ENCODE measurements at regions not wholly inside any gene's neighbourhood (a gene's known extent, or its start where the extent isn't known, plus 50 kb on each side); places are given as distances from the start of the nearest gene placed in this dataset.

DNA sequence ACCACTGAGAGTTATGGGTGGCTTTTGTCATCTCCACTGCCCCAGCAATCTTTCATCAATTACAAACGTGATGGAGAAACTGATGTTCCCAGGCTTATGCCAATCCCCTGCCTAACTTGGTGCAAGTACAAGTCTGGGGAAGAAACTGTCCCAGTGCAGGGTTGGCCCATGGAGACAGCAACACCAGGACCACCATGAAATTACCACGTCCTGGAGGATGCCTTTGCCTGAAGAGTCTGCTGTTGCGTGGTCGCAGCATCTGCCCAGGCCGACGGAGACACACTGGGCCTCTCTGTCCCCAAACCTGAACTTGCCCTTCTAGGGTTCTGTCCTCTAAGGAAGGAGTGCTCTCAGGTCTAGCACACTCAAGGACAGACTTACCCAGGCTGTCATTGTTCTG, 496.8 kb upstream of the RAB6C start:
- Mint-ChIP-seq H3K9me3 (no peaks in the 10 kb centered on the region), H3K36me3 (ENCODE audit: low read depth) (no peaks in the 10 kb centered on the region), H3K27ac (no peak overlapping the region), H3K27me3 (ENCODE audit: low read depth) (no peaks in the 10 kb centered on the region), H3K4me1 (no peaks in the 10 kb centered on the region), H3K4me3 (no peak overlapping the region)
- TF ChIP-seq CTCF (IDR thresholded peaks at IDR 0.05; ENCODE audit: unreplicated experiment in 3 of 3), result no peak

GRCh38 chr2:129483366-129483765, 496.1 kb upstream of the RAB6C start:
- H3K36me3 Mint-ChIP-seq (ENCODE audit: low read depth), result no peaks in the 10 kb centered on the region
- no peak overlapping the region for H3K4me3 Mint-ChIP-seq
- H3K9me3 Mint-ChIP-seq, result no peaks in the 10 kb centered on the region
- TF ChIP-seq CTCF (IDR thresholded peaks at IDR 0.05; ENCODE audit: unreplicated experiment in 3 of 3), result no peak
- H3K27ac Mint-ChIP-seq, result no peak overlapping the region
- no peaks in the 10 kb centered on the region for H3K27me3 Mint-ChIP-seq (ENCODE audit: low read depth)
- H3K4me1 Mint-ChIP-seq, result no peaks in the 10 kb centered on the region

GRCh38 chr2:129484999-129485897, 494.2 kb upstream of the RAB6C start:
- no peak for TF ChIP-seq CTCF (IDR thresholded peaks at IDR 0.05; ENCODE audit: unreplicated experiment in 3 of 3)
- Mint-ChIP-seq H3K4me1 (no peaks in the 10 kb centered on the region), H3K27ac (no peak overlapping the region), H3K9me3 (no peaks in the 10 kb centered on the region), H3K27me3 (ENCODE audit: low read depth) (no peaks in the 10 kb centered on the region), H3K4me3 (no peak overlapping the region), H3K36me3 (ENCODE audit: low read depth) (no peaks in the 10 kb centered on the region)

- no peak for TF ChIP-seq CTCF (IDR thresholded peaks at IDR 0.05; ENCODE audit: unreplicated experiment in 3 of 3)
- Mint-ChIP-seq H3K27ac (no peak overlapping the region), H3K4me3 (no peak overlapping the region), H3K9me3 (no peaks in the 10 kb centered on the region), H3K36me3 (ENCODE audit: low read depth) (no peaks in the 10 kb centered on the region), H3K27me3 (ENCODE audit: low read depth) (peaks cover 6% of the 10 kb centered on the region), H3K4me1 (peaks cover 11% of the 10 kb centered on the region)
These were observed 491.1 kb upstream of the RAB6C start for GRCh38 chr2:129488376-129488775.

DNA sequence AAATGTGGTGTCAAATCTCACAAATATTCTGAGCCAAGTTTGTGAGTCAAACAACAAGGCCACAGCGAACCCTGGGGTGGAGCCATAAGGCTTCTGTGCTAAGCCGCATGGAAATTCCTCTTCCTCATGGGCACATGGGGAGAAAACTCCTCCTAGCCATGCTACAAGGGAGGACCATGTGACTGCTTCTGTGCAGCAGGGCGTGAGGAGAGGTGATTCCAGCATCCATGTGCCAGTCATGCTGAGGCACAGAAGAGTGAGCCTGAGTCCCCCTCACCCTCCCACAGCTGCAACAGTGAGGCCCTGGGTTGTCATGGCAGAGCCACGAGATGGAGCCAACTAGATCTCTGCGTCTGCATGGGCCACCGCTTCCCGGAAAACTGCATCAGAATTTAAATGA, 488.8 kb upstream of the RAB6C start:
- Mint-ChIP-seq H3K27ac (peak overlapping the region; percentile 49 to 73 (median 72)), H3K36me3 (ENCODE audit: low read depth) (no peaks in the 10 kb centered on the region), H3K4me1 (peaks cover 11% of the 10 kb centered on the region), H3K27me3 (ENCODE audit: low read depth) (peaks cover 9% of the 10 kb centered on the region), H3K4me3 (no peak overlapping the region), H3K9me3 (no peaks in the 10 kb centered on the region)
- no peak for TF ChIP-seq CTCF (IDR thresholded peaks at IDR 0.05; ENCODE audit: unreplicated experiment in 3 of 3)

DNA sequence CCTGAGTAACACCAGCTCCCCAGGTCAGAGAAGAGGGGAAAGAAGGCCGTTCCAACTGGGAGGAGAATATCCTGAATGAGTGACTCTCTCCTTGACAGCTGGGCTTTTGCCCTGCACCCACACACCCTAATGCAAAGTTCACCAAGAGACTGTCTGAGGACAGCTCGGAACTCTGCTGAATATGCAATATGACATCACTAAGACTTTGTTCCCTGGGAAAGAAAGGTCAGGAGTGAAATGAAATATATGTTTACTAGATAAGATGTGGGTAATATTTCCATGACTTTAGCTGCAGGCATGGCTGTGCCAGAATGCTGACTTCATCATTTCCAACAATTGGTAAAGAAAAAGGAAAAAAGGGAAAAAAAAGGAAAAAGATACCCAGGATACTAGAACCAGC, 488.2 kb upstream of the RAB6C start:
- TF ChIP-seq CTCF (IDR thresholded peaks at IDR 0.05; ENCODE audit: unreplicated experiment in 3 of 3), result no peak

More for the DNA sequence above, 488.2 kb upstream of the RAB6C start:
- H3K27ac Mint-ChIP-seq, result peak overlapping the region; percentile 49 to 73 (median 72)
- peaks cover 11% of the 10 kb centered on the region for H3K4me1 Mint-ChIP-seq
- no peak overlapping the region for H3K4me3 Mint-ChIP-seq
- H3K27me3 Mint-ChIP-seq (ENCODE audit: low read depth), result peaks cover 9% of the 10 kb centered on the region
- no peaks in the 10 kb centered on the region for H3K36me3 Mint-ChIP-seq (ENCODE audit: low read depth)
- H3K9me3 Mint-ChIP-seq, result no peaks in the 10 kb centered on the region

Measured in nephron (organoid).